SK-N-MC (cell line): ENCODE measurements at regions not wholly inside any gene's neighbourhood (a gene's known extent, or its start where the extent isn't known, plus 50 kb on each side); places are given as distances from the start of the nearest gene placed in this dataset.

Experiments
- EZH2 ChIP-seq: fragments of 200-600 bp; sonication (generic); IDR thresholded peaks from one replicate; pipeline ENCODE4 v1.6.1; 2017; ENCODE audit warnings: antibody characterized with exemption
- POLR2AphosphoS5 ChIP-seq: IDR thresholded peaks from 2 replicates; pipeline ENCODE4 v1.6.1; 2012; ENCODE audit warnings: mild to moderate bottlenecking, low read depth, low read length, borderline replicate concordance

DNA sequence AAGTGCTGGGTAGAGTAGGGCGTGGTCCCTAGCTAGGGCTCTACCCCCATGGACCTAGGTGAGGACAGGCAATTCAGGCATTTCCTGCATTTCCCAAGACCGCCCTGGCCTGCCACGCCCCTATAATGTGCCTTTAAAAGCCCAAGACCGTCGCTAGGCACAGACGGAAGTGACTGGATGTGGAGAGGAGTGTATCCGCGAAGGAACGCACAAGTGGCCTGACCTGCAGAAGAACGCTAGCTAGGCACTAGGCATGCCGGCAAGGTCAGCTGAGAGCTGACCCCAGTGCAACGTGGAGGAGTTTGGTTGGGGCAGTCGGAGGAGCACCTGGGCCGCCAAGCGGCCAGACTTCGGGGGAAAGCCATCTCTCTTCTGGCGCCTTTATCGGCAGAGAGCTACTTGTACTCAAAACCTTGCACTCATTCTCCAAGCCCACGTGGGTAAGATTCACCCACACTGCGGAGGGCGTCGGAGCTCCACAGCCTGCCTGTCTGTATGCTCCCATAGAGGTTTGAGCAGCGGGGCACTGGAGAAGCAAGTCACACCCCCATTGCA is 370.0 kb downstream of the FGF9 start:
- TF ChIP-seq POLR2AphosphoS5 = no peak
- TF ChIP-seq EZH2 = no peak
